ENCODE measurements at regions not wholly inside any gene's neighbourhood (a gene's known extent, or its start where the extent isn't known, plus 50 kb on each side); places are given as distances from the start of the nearest gene placed in this dataset.

DNA sequence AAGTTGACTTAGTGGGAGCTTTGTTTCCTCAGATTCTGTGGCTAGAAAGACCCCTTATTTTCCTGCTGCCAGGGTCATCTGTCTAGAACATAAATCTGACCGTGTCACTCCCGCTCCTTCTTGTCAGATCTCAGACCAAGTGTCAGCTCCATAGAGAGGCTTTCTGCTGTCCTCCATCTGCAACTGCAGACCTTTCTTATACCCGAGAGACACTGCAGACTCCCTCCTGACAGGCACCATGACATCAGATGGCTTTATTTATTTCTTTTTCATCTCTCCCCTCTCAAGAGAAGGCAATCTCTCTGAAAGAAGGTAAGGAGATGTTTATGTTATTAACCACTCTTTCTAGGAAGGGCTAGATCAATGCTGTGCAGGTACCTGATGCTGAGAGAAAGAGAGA is 726.5 kb downstream of the UQCRFS1 start:
- TF ChIP-seq, protein P1, sequence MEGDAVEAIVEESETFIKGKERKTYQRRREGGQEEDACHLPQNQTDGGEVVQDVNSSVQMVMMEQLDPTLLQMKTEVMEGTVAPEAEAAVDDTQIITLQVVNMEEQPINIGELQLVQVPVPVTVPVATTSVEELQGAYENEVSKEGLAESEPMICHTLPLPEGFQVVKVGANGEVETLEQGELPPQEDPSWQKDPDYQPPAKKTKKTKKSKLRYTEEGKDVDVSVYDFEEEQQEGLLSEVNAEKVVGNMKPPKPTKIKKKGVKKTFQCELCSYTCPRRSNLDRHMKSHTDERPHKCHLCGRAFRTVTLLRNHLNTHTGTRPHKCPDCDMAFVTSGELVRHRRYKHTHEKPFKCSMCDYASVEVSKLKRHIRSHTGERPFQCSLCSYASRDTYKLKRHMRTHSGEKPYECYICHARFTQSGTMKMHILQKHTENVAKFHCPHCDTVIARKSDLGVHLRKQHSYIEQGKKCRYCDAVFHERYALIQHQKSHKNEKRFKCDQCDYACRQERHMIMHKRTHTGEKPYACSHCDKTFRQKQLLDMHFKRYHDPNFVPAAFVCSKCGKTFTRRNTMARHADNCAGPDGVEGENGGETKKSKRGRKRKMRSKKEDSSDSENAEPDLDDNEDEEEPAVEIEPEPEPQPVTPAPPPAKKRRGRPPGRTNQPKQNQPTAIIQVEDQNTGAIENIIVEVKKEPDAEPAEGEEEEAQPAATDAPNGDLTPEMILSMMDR (conservative IDR thresholded peaks at IDR 0.05): no peak
- no peak for TF ChIP-seq EZH2 (IDR thresholded peaks at IDR 0.05; ENCODE audit: low read depth)

Measured in PC-9 (cell line).